ENCODE measurements at regions not wholly inside any gene's neighbourhood (a gene's known extent, or its start where the extent isn't known, plus 50 kb on each side); places are given as distances from the start of the nearest gene placed in this dataset.

DNA sequence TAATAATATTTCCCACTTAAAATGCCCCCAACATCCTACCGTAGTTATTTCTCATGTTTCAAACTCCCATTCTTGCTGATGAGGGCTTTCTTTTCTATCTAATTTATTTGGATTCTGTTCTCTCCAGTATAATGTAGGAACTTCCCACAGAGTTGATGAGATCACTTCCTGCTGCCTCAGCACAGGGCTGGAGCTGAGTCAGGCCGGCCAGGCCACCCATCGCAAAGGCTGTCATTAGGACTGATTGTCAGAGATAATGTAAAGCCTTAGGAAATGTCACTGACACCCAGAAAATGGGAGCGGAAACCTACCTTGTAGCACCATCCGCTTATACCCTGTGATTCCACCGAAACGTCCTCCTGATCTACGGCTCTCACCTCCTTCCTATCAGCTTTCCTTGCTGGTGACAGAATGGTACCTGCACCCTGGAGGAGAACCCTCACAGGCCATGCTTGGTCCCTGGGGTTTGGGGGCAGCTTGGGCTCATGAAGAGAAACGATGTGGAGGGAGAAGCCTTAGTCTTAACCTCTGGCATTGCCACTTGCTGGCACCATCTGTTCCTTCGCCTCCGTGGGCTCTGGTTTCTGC, 672.8 kb upstream of the ID2 start:
- TF ChIP-seq POLR2A (IDR thresholded peaks at IDR 0.05; ENCODE audit: low read depth, low read length) (no peak), POLR2AphosphoS5 (IDR thresholded peaks at IDR 0.05; ENCODE audit: low read depth, low read length) (no peak), PAX5 (IDR thresholded peaks at IDR 0.05; ENCODE audit: insufficient read depth, low read length, severe bottlenecking) (no peak), SPI1 (IDR thresholded peaks at IDR 0.05; ENCODE audit: low read depth, low read length) (no peak), TAF1 (IDR thresholded peaks at IDR 0.05; ENCODE audit: low read depth, low read length) (no peak)

All from GM12891 (cell line).